ENCODE measurements at regions not wholly inside any gene's neighbourhood (a gene's known extent, or its start where the extent isn't known, plus 50 kb on each side); places are given as distances from the start of the nearest gene placed in this dataset.

DNA sequence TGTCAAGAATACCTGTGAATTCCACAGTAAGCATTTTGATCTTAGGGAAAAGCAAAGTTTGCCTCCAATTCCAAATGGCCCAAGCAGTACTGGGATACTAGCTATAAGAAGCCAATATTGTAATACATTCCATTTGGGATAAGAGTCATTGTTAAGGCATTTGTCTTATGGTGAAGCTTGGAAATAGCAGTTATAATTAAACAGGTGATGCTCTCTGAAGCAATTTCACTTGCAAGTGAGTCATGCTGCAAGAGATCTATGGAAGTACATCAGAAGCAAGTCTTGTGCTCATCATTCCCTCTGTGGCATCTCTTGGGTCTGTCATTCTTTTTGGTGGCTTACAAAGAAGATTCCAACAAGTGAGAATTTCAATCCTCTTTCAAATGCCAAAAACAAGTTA is 386.4 kb upstream of the RPS6KA3 start:
- no peaks in the 10 kb centered on the region for H3K9me3 Mint-ChIP-seq (ENCODE audit: unreplicated experiment)
- no TSS peak for BruUV-seq (replicated peaks)
- intact Hi-C loops (cut with micrococcal nuclease; ENCODE audit: unreplicated experiment) = no loop called here
- TF ChIP-seq, protein P1, sequence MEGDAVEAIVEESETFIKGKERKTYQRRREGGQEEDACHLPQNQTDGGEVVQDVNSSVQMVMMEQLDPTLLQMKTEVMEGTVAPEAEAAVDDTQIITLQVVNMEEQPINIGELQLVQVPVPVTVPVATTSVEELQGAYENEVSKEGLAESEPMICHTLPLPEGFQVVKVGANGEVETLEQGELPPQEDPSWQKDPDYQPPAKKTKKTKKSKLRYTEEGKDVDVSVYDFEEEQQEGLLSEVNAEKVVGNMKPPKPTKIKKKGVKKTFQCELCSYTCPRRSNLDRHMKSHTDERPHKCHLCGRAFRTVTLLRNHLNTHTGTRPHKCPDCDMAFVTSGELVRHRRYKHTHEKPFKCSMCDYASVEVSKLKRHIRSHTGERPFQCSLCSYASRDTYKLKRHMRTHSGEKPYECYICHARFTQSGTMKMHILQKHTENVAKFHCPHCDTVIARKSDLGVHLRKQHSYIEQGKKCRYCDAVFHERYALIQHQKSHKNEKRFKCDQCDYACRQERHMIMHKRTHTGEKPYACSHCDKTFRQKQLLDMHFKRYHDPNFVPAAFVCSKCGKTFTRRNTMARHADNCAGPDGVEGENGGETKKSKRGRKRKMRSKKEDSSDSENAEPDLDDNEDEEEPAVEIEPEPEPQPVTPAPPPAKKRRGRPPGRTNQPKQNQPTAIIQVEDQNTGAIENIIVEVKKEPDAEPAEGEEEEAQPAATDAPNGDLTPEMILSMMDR (IDR thresholded peaks at IDR 0.05; ENCODE audit: insufficient read depth in 1 of 2, low read depth in 1 of 2, low read length in 1 of 2, severe bottlenecking in 1 of 2, unreplicated experiment in 1 of 2) = no peak
- POLR2A ChIA-PET = no interaction called here
- Histone ChIP-seq H3K4me3 (ENCODE audit: low read depth, low read length) (no peak overlapping the region), H3K4me1 (no peaks in the 10 kb centered on the region), H3K27me3 (replicated peaks; ENCODE audit: control insufficient read depth, insufficient read depth, low read length) (no peaks in the 10 kb centered on the region), H3K36me3 (ENCODE audit: control insufficient read depth, insufficient read depth, low read length) (no peaks in the 10 kb centered on the region), H3K9me3 (no peaks in the 10 kb centered on the region)
- H3K4me3 Mint-ChIP-seq (ENCODE audit: unreplicated experiment) = no peak overlapping the region
- DNase-seq = no peak
- H3K27me3 Mint-ChIP-seq (ENCODE audit: insufficient read depth, unreplicated experiment) = no peaks in the 10 kb centered on the region
- H3K27ac Mint-ChIP-seq (ENCODE audit: unreplicated experiment) = no peak overlapping the region
- CTCF ChIA-PET = no interaction called here
- no peaks in the 10 kb centered on the region for H3K36me3 Mint-ChIP-seq (ENCODE audit: insufficient read depth, unreplicated experiment)
- no peaks in the 10 kb centered on the region for H3K4me1 Mint-ChIP-seq (ENCODE audit: low read depth, unreplicated experiment)

DNA sequence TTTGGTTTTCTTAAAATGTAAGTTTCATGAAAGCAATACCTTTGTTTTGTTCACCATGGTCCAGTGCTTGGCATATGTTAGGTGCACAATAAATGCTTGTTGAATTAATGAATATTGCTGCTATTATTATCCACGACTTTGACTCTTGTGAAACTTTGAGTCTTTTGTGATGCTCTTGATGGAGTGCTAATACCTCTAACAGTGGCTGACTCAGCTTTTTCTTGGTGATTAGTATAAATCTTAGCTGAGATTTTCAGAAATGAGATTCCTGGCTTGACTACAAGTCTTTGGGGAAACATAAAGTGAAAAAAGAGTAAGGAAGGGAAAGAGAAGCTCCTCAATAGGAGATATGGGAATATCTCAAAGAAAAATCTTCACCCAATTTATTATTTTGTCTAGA is 375.2 kb upstream of the RPS6KA3 start:
- H3K27ac Mint-ChIP-seq (ENCODE audit: unreplicated experiment) = no peak overlapping the region
- POLR2A ChIA-PET = no interaction called here
- CTCF ChIA-PET = no interaction called here
- BruUV-seq (replicated peaks) = no TSS peak
- intact Hi-C loops (cut with micrococcal nuclease; ENCODE audit: unreplicated experiment) = no loop called here
- H3K36me3 ChIP-seq (ENCODE audit: control insufficient read depth, insufficient read depth, low read length) = no peaks in the 10 kb centered on the region
- no peaks in the 10 kb centered on the region for H3K27me3 ChIP-seq (replicated peaks; ENCODE audit: control insufficient read depth, insufficient read depth, low read length)
- DNase-seq = no peak
- H3K36me3 Mint-ChIP-seq (ENCODE audit: insufficient read depth, unreplicated experiment) = no peaks in the 10 kb centered on the region
- H3K9me3 ChIP-seq = no peaks in the 10 kb centered on the region
- H3K4me1 ChIP-seq = no peaks in the 10 kb centered on the region
- H3K4me3 ChIP-seq (ENCODE audit: low read depth, low read length) = no peak overlapping the region
- H3K9me3 Mint-ChIP-seq (ENCODE audit: unreplicated experiment) = peaks cover 20% of the 10 kb centered on the region
- H3K4me3 Mint-ChIP-seq (ENCODE audit: unreplicated experiment) = no peak overlapping the region
- no peaks in the 10 kb centered on the region for H3K27me3 Mint-ChIP-seq (ENCODE audit: insufficient read depth, unreplicated experiment)
- no peaks in the 10 kb centered on the region for H3K4me1 Mint-ChIP-seq (ENCODE audit: low read depth, unreplicated experiment)
- TF ChIP-seq, protein P1 (IDR thresholded peaks at IDR 0.05; ENCODE audit: insufficient read depth in 1 of 2, low read depth in 1 of 2, low read length in 1 of 2, severe bottlenecking in 1 of 2, unreplicated experiment in 1 of 2) = no peak

DNA sequence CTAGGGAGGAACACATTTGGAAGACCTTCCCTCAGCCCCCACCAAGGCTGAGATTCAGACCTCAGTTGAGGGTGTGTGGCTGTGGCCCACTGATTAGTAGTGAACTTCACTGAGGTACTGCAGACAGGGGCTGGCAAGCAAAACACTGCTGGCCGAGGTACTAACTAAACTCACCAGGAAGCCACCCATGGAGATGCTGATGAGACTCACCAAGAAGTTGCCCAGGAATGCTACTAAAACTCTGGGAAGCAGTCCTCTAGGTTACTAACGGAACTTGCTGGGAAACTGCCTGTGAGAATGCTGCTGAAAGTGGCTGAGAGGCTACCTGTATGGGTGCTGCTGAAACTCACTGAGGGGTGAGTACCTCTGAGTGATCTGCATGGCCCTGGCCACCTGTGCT is 372.4 kb upstream of the RPS6KA3 start:
- CTCF ChIA-PET = no interaction called here
- Mint-ChIP-seq H3K36me3 (ENCODE audit: insufficient read depth, unreplicated experiment) (no peaks in the 10 kb centered on the region), H3K27me3 (ENCODE audit: insufficient read depth, unreplicated experiment) (no peaks in the 10 kb centered on the region), H3K4me3 (ENCODE audit: unreplicated experiment) (no peak overlapping the region), H3K9me3 (ENCODE audit: unreplicated experiment) (peaks cover 20% of the 10 kb centered on the region), H3K27ac (ENCODE audit: unreplicated experiment) (no peak overlapping the region), H3K4me1 (ENCODE audit: low read depth, unreplicated experiment) (no peaks in the 10 kb centered on the region)
- H3K4me1 ChIP-seq = no peaks in the 10 kb centered on the region
- no peaks in the 10 kb centered on the region for H3K9me3 ChIP-seq
- TF ChIP-seq, protein P1 (IDR thresholded peaks at IDR 0.05; ENCODE audit: insufficient read depth in 1 of 2, low read depth in 1 of 2, low read length in 1 of 2, severe bottlenecking in 1 of 2, unreplicated experiment in 1 of 2) = no peak
- H3K27me3 ChIP-seq (replicated peaks; ENCODE audit: control insufficient read depth, insufficient read depth, low read length) = no peaks in the 10 kb centered on the region
- no peak overlapping the region for H3K4me3 ChIP-seq (ENCODE audit: low read depth, low read length)
- POLR2A ChIA-PET = no interaction called here
- intact Hi-C loops (cut with micrococcal nuclease; ENCODE audit: unreplicated experiment) = no loop called here
- DNase-seq = no peak
- no peaks in the 10 kb centered on the region for H3K36me3 ChIP-seq (ENCODE audit: control insufficient read depth, insufficient read depth, low read length)
- BruUV-seq (replicated peaks) = no TSS peak
